HG02970 (cell line): ENCODE measurements at regions not wholly inside any gene's neighbourhood (a gene's known extent, or its start where the extent isn't known, plus 50 kb on each side); places are given as distances from the start of the nearest gene placed in this dataset.
"Not testable (repeated sequence)": the region's sequence is repeated elsewhere in the genome, so short reads cannot be mapped to it uniquely, and the experiment has no call there.

Experiments
- ATAC-seq: cut with Tn5 transposase; IDR thresholded peaks from one replicate; pipeline ENCODE4 v1.9.1; 2021; ENCODE audit warnings: mild to moderate bottlenecking, moderate library complexity, moderate number of reproducible peaks; ENCODE audit not compliant: unreplicated experiment, low FRiP score

DNA sequence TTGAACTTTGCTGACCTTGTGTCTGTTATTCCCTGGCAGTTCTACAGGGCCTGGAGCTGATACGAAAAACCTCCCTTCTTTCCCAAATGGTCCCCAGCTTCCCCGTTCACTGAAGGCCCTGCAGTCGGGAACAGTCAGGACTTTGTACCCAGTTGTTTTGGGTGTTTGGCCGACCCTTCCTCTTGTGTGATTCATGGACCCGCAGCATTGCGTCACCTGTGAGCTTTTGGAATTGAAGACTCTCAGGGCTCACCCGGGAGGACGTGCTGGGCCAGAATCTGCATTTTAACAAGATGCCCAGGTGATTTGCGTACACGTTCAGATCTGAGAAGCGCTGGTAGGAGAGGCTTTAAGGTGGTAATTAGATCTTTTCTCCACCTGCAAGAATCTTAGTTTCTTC, 220.4 kb downstream of the OTOP1 start:
- not testable (repeated sequence) for ATAC-seq

DNA sequence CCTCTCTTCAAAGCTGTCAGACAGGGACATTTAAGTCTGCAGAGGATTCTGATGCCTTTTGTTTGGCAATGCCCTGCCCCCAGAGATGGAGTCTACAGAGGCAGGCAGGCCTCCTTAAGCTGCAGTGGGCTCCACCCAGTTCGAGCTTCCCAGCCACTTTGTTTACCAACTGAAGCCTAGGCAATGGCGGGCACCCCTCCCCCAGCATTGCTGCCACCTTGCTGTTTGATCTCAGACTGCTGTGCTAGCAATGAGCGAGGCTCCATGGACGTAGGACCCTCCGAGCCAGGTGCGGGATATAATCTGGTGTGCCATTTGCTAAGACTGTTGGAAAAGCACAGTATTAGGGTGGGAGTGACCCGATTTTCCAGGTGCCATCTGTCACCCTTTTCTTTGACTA, 207.7 kb downstream of the OTOP1 start:
- not testable (repeated sequence) for ATAC-seq

DNA sequence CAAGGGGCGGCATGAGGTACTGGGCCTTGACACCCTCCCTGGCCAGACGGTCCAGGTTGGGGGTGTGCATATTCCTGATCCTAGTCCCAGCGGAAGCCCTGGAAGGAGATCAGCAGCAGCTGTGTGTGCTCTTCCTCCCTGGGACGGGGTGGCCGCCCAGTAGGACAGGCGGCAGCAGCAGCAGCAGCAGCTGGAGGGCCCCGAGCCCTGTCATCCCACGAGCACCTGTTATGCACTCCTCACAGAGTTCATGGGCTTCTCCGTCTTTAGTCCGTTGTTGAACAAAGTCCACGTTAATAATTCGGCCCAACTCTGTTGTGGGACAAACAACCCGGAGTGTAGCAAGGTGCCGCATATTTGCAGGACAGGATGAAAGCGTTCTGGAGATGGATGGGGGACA, 205.6 kb downstream of the OTOP1 start:
- not testable (repeated sequence) for ATAC-seq

DNA sequence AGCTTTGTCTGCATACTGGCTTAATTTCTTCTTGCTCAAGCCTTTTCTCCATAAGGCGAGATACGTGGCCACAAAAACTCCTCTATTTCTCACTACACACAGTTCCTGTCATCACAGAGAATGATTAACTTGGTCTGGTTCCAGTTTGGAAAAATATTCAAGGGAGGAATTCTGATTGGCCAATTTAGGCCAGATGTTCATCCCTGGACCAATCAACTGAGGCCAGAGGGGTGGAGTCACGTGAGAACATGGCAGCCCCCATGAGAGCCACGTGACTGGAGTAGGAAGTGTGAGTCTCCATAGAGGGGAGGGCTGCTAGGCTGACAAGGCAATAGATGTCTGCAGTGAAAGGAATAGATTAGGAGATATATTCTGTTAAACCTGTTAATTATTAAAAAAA, 200.0 kb downstream of the OTOP1 start:
- ATAC-seq: not testable (repeated sequence)

DNA sequence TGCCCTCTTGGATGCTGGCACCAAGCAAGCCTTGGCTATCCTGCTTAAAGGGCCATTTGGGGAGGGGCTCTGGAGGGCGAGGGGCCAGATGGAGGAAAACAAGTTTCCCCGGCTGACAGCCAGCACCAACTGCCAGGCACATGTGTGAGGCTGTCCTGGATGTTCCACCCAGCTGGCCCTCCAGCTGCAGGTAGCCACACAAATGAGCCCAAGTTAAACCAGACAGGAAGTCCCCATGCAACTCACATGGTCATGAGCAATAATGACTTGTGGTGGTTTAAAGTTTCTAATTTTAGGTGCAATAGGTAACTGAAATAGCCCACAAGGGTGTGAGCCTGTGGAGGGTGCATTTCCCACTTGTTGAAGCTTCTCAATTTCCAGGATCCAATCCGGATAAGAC, 198.0 kb downstream of the OTOP1 start:
- ATAC-seq: not testable (repeated sequence)

DNA sequence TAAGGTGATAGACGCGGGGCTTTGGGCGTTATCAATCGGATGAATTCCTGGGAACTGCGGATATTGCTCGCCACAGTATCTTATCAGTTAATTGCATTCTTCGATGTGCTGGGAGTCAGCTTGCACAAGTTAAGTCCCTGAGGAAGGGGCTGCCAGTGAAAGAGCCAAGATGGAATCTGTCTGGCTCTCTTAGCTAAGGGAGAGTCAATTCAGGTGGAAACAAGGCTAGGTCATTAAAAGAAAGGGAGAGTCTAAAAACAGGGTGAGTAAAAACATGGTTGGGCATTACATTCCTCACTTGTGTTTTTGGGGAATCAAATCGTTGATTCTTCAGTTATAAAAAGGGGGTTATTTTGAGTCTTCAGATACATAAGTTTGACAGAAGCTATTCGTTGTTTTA, 196.2 kb downstream of the OTOP1 start:
- not testable (repeated sequence) for ATAC-seq

DNA sequence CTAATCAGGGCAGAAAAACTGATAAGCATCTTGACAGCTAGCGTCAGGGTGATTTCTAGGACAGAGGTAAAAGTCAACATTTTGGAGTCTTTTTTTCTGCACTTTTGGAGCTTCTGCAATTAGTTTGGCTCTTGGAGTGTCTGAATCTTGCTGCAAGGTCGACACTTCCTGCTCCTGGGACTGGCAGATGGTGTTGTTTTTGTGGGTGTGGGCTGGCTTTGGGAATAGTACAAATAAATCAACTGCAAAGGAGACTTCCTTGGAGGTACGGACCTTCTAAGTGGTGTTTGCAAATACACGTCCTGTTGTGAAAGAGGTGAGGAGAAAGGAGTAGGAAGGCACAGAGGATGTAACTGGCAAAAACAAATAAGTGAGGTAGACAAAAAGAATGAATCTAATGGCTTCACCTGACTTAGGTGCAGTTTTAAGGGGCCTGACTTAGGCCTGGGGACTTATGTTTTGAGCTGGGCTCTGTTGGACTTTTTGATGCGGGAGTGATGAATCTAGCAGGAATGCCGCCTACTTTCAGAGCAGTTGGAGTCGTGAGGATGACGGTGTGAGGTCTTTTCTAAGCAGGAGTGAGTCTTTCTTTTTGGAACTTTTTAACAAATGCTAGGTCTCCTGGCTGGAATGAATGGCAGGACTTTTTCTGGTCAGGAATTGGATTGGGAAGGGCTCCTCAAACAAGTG, 195.1 kb downstream of the OTOP1 start:
- not testable (repeated sequence) for ATAC-seq

DNA sequence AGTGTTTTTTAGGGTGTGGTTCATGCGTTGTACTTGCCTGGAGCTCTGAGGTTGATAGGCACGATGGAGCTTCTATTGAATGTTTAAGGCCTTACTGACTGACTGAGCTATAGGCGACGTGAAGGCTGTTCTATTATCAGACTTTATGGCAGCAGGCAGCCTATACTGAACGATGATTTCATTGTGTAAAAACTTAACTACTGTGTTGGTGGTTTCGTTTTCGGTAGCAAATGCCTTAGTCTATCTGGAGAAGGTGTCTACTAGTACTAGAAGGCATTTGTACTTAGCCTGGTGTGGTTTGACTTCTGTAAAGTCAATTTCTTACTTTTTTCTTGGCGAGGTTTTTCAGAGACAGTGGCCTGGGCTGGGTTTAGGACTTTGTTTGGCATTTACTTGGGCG, 194.4 kb downstream of the OTOP1 start:
- not testable (repeated sequence) for ATAC-seq

DNA sequence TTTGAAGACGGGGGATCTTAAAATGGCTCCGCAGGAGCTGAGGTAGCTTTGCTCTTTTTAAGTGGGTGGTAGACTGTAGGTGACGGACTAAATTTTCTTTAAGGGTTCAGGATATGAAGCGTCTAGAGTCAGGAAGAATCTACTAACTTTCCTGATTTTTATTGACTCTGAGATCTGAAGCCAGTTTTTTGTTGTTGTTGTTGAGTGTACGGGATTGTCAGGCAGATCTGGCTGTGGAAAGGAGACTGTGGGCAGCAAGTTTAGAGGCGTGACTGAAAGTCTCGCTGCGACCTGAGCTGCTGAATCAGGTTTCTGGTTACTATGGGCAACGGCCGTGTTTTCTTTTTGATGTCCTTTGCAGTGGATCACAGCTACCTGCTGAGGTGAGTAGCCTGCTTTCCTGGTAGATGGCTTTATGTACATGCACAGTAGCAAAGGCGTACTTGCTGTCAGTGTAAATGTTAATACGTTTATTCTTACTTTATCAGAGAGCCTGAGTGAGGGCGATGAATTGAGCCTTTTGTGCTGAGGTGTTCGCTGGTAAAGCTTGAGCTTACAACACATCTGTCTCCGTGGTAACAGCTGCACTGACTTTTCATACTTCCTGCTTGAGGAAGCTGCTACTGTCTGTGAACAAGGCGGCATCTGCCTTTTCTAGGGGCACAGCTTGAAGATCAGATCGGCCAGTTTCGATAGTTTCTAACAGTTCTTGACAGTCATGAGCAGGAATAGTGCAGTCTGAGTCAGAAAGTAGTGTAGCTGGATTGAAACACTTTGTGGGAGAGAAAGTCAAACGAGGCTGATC, 193.7 kb downstream of the OTOP1 start:
- not testable (repeated sequence) for ATAC-seq

DNA sequence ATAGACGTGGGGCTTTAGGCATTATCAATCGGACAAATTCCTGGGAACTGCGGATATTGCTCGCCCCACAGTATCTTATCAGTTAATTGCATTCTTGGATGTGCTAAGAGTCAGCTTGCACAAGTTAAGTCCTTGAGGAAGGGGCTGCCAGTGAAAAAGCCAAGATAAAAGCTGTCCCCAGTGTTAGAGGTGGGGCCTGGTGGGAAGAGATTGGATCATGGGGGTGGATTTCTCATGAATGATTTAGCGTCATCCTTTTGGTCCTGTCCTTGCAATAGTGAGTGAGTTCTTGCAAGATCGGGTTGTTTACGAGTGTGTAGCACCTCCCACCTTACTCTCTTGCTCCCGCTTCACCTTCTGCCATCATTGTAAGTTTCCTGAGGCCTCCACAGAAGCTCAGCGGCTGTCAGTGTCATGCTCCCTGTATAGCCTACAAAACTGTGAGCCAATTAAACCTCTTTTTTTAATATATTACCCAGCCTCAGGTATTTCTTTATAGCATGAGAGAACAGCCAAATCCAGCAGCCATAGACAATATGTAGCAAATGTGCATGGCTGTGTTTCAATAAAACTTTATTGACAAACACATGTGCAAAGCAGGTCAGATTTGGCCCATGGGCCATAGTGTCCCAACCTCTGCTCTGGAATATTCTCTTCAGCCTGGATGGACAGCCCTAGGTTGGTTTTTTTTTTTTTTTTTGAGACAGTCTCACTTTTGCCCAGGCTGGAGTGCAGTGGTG, 189.2 kb downstream of the OTOP1 start:
- ATAC-seq: not testable (repeated sequence)

DNA sequence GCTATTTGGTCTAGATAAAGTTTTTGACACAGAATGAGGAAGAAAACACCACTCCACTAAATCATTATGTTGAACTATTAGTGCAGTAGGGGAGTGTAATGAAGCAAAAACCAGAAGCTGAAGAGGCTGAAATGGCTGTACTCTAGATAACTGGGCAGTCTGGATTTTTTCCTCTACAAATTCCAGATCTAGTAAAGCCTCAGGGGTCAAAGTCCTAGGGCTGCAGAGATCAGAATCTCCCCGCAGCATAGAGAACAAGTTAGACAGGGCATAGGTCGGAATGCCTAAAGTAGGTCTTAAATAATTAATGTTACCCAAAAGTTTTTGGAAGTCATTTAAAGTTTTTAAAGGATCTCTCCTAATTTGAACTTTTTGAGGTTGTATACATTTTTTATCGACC, 180.9 kb downstream of the OTOP1 start:
- ATAC-seq: not testable (repeated sequence)

DNA sequence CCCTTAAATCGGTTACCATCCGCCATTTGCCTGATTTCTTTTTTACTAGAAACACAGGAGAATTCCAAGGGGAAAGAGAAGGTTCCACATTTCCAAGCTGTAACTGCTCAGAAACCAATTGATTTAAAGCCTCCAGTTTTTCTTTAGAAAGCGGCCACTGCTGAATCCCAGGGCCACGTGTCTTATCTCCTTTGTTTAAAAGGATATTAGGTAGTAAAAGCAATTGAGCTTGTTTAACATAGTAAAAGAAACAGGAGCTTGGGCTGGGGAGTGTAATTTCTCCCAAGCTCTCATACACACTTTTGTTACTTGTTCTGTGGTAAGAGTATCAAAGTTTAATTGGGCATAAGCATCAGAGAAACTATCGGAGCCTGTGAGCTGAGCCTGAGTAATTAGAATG, 180.0 kb downstream of the OTOP1 start:
- not testable (repeated sequence) for ATAC-seq

DNA sequence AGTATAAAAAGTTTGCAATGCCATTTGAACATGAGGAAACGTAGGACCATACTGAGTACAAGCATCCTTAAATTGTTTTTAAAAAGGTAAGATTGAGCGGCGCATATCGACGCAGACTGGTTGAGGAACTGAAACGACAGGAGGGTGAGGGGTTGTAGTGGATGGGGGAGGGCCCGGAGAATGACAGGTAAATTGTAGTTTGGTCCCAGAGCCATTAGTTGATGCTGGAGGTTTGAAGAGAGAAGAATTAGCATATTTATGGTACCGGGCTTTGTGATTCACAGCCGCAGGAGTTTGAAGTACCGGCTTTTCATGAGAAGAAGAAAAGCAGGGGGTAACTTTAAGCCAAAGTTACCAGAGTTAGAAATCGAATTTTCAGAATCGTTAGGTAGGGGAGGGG, 179.5 kb downstream of the OTOP1 start:
- ATAC-seq: not testable (repeated sequence)

DNA sequence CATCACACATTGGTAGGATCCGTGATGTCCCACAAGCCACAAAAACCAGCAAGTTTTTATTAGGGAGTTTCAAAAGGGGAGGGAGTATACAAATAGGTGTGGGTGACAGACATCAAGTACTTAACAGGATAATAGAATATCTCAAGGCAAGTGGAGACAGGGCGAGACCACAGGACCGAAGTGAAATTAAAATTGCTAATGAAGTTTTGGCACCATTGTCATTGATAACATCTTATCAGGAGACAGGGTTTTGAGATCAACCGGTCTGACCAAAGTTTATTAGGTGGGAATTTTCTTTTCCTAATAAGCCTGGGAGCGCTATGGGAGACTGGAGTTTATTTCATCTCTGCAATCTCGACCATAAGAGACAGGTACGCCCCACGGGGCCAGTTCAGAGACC, 178.5 kb downstream of the OTOP1 start:
- ATAC-seq: not testable (repeated sequence)

DNA sequence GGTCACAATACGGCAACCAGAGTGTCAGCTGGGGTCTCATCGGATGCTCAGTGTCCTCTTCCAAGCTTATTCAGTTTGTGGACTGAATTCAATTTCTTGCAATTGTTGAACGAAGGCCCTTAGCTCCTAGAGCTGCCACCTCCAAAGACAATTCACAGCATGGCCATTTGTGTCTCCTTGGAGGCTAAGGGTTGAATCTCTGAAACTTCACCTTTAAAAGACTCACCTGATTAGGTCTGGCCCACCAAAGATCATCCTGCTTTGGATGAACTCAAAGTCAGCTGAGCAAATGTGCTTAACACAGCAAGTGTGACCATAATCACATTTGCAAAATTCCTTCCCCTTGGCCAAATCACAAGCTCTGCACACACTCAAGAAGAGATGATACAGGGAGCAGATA, 175.9 kb downstream of the OTOP1 start:
- ATAC-seq: not testable (repeated sequence)

DNA sequence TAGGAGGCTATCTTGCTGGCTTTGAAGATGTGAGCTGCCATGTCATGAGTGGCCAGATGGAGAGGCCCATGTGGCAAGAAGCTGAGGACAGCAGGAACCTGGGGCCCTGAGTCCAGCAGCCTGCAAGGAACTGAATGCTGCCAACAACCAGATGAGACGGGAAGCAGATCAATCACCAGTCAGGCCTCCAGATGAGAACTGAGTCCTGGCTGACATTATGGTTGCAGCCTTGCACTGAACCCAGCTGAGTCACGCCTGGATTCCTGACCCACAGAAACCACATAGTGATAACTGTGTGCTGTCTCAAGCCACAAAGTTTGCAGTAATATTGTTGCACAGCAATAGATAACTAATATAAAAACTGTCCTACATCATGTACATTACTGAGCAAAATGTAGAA, 173.8 kb downstream of the OTOP1 start:
- ATAC-seq: not testable (repeated sequence)

DNA sequence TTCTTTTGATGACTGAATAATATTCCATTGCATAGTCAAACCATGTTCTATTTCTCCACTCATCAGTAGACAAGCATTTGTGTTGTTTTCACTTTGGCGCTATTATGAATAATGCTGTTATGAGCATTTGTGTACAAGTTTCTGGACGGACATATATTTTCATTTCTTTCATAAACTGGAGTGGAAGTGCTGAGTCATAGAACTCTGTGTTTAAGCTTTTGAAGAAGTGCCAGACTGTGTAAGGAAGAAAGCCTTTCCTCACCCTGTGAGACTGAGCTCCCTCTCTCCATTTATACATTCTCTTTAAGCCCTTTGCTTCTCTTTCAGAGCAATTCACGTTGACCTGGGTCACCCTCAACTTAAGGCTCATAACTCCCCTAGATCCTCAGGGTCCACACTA, 169.5 kb downstream of the OTOP1 start:
- ATAC-seq: not testable (repeated sequence)

DNA sequence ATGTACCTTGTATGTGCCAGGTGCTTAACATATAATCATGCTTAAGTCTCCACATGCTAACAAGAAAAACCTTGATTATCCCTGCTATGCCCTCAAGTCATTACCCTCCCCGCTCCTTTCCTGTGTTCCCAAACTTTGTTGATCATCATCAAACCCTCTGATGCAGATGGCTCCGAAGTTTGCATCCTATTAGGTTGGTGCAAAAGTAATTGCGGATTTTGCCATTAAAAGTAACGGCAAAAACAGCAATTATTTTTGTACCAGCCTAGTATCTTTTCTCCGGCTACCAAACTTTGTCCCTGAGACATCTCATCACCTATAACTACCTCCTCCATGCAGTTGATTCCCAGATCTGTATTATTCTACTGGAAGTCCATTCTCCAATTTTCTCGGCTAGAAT, 142.6 kb downstream of the OTOP1 start:
- ATAC-seq: not testable (repeated sequence)

DNA sequence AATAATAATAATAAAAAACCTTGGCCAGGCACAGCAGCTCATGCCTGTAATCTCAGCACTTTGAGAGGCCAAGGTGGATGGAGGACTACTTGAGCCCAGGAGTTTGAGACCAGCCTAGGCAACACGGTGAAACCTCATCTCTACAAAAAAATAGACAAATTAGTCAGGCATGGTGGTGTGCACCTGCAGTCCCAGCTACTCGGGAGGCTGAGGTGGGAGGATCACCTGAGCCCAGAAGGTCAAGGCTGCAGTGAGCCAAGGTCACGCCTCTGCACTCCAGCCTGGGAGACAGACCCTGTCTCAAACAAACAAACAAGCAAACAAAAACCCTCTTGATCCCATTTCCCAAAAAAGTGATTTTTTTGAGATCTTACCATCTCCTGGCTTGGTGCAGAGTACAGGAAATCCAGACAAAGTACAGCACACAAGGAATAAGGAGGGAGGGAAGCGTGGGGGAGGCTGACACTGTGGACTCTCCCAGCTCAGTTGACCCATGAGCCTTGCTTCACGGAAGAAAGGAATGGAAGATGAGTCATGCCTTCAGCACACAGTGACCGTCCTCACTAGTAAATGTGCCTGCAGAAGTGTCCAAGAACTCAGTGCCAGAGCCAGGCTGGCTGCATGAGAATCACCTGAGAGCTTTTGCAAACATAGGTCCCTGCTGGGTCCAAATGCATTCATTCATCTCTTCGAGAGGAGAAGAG, 136.9 kb downstream of the OTOP1 start:
- not testable (repeated sequence) for ATAC-seq

DNA sequence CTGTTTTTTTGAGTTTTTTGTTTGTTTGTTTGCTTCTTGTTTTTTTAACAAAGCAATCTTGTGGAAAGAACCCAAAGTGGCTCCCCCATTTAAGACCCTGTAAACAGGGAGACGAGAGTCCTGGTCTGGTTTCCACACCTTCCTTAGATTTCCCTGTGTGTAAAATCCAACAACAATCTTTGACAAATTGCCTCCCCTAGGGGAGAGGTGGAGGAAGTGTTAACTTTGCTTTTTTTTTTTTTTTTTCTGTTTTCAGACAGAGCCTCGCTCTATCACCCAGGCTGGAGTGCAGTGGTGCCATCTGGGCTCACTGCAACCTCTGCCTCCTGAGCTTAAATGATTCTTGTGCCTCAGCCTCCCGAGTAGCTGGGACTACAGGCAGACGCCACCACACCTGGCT, 136.0 kb downstream of the OTOP1 start:
- ATAC-seq: not testable (repeated sequence)
